ENCODE measurements at regions not wholly inside any gene's neighbourhood (a gene's known extent, or its start where the extent isn't known, plus 50 kb on each side); places are given as distances from the start of the nearest gene placed in this dataset.
A peak's percentile ranks its signal among the peaks of the same experiment; 100 is the strongest.
"Not testable (repeated sequence)": the region's sequence is repeated elsewhere in the genome, so short reads cannot be mapped to it uniquely, and the experiment has no call there.

- TF ChIP-seq CTCF (IDR thresholded peaks at IDR 0.05; ENCODE audit: low read depth, low read length): 0 out of 2 replicates have a peak, but pooled peaks have one; percentile 8
- no peaks in the 10 kb centered on the region for H3K36me3 ChIP-seq
- no peak overlapping the region for H3K4me3 ChIP-seq (ENCODE audit: low read depth, low read length)
- H3K27ac ChIP-seq: 0 out of 2 replicates have a peak overlapping the region, but pooled peaks have one; percentile 24
- no peaks in the 10 kb centered on the region for H3K9me3 ChIP-seq (ENCODE audit: severe bottlenecking)
- no peak for DNase-seq
- H3K27me3 ChIP-seq (ENCODE audit: insufficient read depth, low read depth, severe bottlenecking): no peaks in the 10 kb centered on the region
Measured at GRCh38 chr10:71014021-71014805, 125.8 kb upstream of the PCBD1 start.

DNA sequence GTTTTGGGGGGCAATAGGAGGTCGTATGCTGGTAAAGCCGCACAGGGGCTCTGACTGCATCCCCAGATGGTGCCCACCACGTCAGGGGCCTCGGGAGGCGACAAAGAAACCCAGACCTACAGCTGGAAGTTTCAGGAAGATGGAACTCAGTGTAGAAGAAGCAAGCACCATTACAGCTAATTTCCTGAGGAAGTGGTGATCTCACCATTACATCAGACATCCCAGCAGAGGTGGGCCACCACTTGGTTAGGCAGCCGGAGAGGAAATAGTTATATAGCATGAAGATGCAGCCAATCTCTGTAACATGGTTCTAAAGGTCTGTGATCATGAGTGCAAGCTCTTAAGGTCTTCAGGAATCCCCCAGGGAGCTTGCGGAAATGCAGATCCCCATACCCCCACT is 127.3 kb upstream of the PCBD1 start:
- Histone ChIP-seq H3K4me3 (ENCODE audit: low read depth, low read length) (no peak overlapping the region), H3K27me3 (ENCODE audit: insufficient read depth, low read depth, severe bottlenecking) (no peaks in the 10 kb centered on the region), H3K27ac (no peak overlapping the region), H3K36me3 (no peaks in the 10 kb centered on the region), H3K9me3 (ENCODE audit: severe bottlenecking) (no peaks in the 10 kb centered on the region)
- no peak for TF ChIP-seq CTCF (IDR thresholded peaks at IDR 0.05; ENCODE audit: low read depth, low read length)
- no peak for DNase-seq

GRCh38 chr10:71020061-71020460 is 131.7 kb upstream of the PCBD1 start:
- H3K27me3 ChIP-seq (ENCODE audit: insufficient read depth, low read depth, severe bottlenecking); H3K27ac ChIP-seq; H3K36me3 ChIP-seq; DNase-seq; H3K4me3 ChIP-seq (ENCODE audit: low read depth, low read length); H3K9me3 ChIP-seq (ENCODE audit: severe bottlenecking): not testable (repeated sequence)

DNA sequence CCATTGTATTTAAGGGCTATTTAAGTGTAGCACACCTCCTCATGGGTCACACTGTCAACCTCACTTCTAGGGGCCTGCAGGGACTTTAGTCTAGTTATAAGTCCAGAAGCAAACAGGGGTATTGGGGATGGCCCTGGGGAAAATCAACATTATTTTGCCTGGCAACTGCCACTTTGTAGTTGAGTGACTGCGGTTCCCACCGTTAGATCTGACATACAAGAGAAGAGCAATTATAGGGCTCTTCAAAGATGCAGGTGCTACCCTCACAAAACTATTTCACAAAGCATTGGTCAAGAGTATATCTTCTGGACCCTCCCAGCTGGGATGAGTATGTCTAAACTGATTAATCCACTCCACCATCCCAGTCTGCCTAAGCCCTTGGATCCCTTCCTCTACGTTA is 133.0 kb upstream of the PCBD1 start:
- Histone ChIP-seq H3K4me3 (ENCODE audit: low read depth, low read length) (no peak overlapping the region), H3K27ac (no peak overlapping the region), H3K36me3 (no peaks in the 10 kb centered on the region), H3K9me3 (ENCODE audit: severe bottlenecking) (peaks cover 6% of the 10 kb centered on the region), H3K27me3 (ENCODE audit: insufficient read depth, low read depth, severe bottlenecking) (no peaks in the 10 kb centered on the region)
- no peak for TF ChIP-seq CTCF (IDR thresholded peaks at IDR 0.05; ENCODE audit: low read depth, low read length)
- DNase-seq: no peak

GRCh38 chr10:71023704-71024283 is 135.4 kb upstream of the PCBD1 start:
- no peak overlapping the region for H3K27ac ChIP-seq
- no peak for TF ChIP-seq CTCF (IDR thresholded peaks at IDR 0.05; ENCODE audit: low read depth, low read length)
- no peaks in the 10 kb centered on the region for H3K27me3 ChIP-seq (ENCODE audit: insufficient read depth, low read depth, severe bottlenecking)
- peaks cover 6% of the 10 kb centered on the region for H3K9me3 ChIP-seq (ENCODE audit: severe bottlenecking)
- no peaks in the 10 kb centered on the region for H3K36me3 ChIP-seq
- DNase-seq: no peak
- H3K4me3 ChIP-seq (ENCODE audit: low read depth, low read length): no peak overlapping the region

DNA sequence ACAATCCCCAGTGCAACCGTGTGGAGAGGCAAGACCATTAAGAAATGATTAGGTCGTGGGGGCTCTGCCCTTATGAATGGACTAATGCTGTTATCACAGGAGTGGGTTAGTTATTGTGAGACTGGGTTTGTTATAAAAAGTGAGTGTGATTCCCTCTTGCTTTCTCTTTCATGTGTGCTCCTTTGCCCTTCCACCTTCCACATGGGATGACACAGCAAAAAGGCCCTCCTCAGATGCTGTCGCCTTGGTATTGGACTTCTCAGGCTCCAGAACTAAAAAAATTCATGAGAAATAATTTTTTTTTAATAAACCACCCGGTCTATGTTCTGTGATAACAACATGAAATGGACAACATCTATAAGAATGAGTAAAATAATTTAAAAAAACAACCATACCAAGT is 136.1 kb upstream of the PCBD1 start:
- H3K27ac ChIP-seq: no peak overlapping the region
- H3K4me3 ChIP-seq (ENCODE audit: low read depth, low read length): no peak overlapping the region
- H3K36me3 ChIP-seq: no peaks in the 10 kb centered on the region
- H3K27me3 ChIP-seq (ENCODE audit: insufficient read depth, low read depth, severe bottlenecking): no peaks in the 10 kb centered on the region
- H3K9me3 ChIP-seq (ENCODE audit: severe bottlenecking): peaks cover 6% of the 10 kb centered on the region
- no peak for DNase-seq
- TF ChIP-seq CTCF (IDR thresholded peaks at IDR 0.05; ENCODE audit: low read depth, low read length): no peak
